HCT116 (cell line): ENCODE measurements at regions not wholly inside any gene's neighbourhood (a gene's known extent, or its start where the extent isn't known, plus 50 kb on each side); places are given as distances from the start of the nearest gene placed in this dataset.

Experiments used
- ATAC-seq: fragments of 200-7000 bp; cut with Tn5 transposase; 2 replicates; pipeline ENCODE4 v1.9.1; 2020; ENCODE audit warnings: mild to moderate bottlenecking, moderate library complexity
- BruUV-seq: library from RNA; stranded (reverse); fragments of 400-500 nt; replicated peaks from 2 replicates; lab custom pipeline; 2021; lab: Mats Ljungman, UMichigan
- CTCF ChIA-PET: fragments of 300-600 bp; sonication (Branson Sonifier 250); formaldehyde crosslinking; loops from one replicate; lab custom pipeline; 2021; ENCODE audit warnings: antibody characterized with exemption; lab: Charles Lee
- POLR2A ChIA-PET: fragments of 300-600, 350-600 bp; sonication (Branson Sonifier 250); formaldehyde crosslinking; loops from one replicate; lab custom pipeline; 2021; ENCODE audit warnings: antibody characterized with exemption; lab: Charles Lee
- RAD21 ChIA-PET, 2 experiments: fragments of 300-600 bp; sonication (Branson Sonifier 250); formaldehyde crosslinking; loops; one replicate each; lab custom pipeline; 2023; ENCODE audit warnings: low total read pairs in 2 of 2; ENCODE audit not compliant: uncharacterized antibody in 2 of 2, unreplicated experiment in 2 of 2, low non-redundant PET in 1 of 2; lab: Charles Lee
- DNase-seq: peaks from one replicate; pipeline ENCODE4 v3.0.0-alpha.2; 2010; ENCODE audit warnings: low read depth, low spot score
- H2AFZ ChIP-seq: fragments of 200-600 bp; shearing (Covaris generic), sonication (generic); 2 replicates; pipeline ENCODE4 v1.6.1; 2017; ENCODE audit warnings: low read depth, mixed run types, mixed read lengths, antibody characterized with exemption, low read length; ENCODE audit not compliant: poor library complexity, severe bottlenecking
- H3K27ac ChIP-seq: 2 replicates; pipeline ENCODE4 v1.5.1; 2012; ENCODE audit warnings: low read depth, low read length
- H3K27me3 ChIP-seq: fragments of 200-600 bp; sonication (generic); 2 replicates; pipeline ENCODE4 v1.6.1; 2016; ENCODE audit warnings: mixed run types, low read length, mixed read lengths; ENCODE audit not compliant: insufficient read depth
- H3K36me3 ChIP-seq, 2 experiments: fragments of 200-500 bp in 1 of 2; fragments of 200-600 bp in 1 of 2; sonication (Bioruptor generic) in 1 of 2; sonication (generic) in 1 of 2; 2 replicates each; pipeline versions ENCODE4 v1.5.1 to v1.6.1; 2014 to 2016; ENCODE audit warnings: low read length in 2 of 2, inconsistent platforms in 1 of 2, mixed read lengths in 1 of 2, mixed run types in 1 of 2; ENCODE audit not compliant: insufficient read depth in 2 of 2, control insufficient read depth in 1 of 2
- H3K4me1 ChIP-seq, 2 experiments: fragments of 200-600 bp in 1 of 2; sonication (generic) in 1 of 2; 2 replicates each; pipeline versions ENCODE4 v1.5.1 to v1.6.1; 2012 to 2017; ENCODE audit warnings: low read length in 2 of 2, inconsistent platforms in 1 of 2, mild to moderate bottlenecking in 1 of 2, mixed read lengths in 1 of 2, mixed run types in 1 of 2, moderate library complexity in 1 of 2; ENCODE audit not compliant: insufficient read depth in 2 of 2, control insufficient read depth in 1 of 2
- H3K4me2 ChIP-seq: fragments of 200-600 bp; sonication (generic); 2 replicates; pipeline ENCODE4 v1.6.1; 2017; ENCODE audit warnings: mixed run types, low read length, mixed read lengths
- H3K4me3 ChIP-seq, 2 experiments: fragments of 200-600 bp in 1 of 2; sonication (generic) in 1 of 2; replicated peaks in 1 of 2; 2 replicates each; pipeline ENCODE4 v1.5.1; 2011 to 2016; ENCODE audit warnings: low read length in 2 of 2, control low read depth in 1 of 2, low read depth in 1 of 2, mild to moderate bottlenecking in 1 of 2, mixed read lengths in 1 of 2, mixed run types in 1 of 2
- H3K79me2 ChIP-seq: fragments of 200-600 bp; sonication (generic); 2 replicates; pipeline ENCODE4 v1.6.1; 2017; ENCODE audit warnings: mild to moderate bottlenecking, mixed run types, low read length, moderate library complexity, mixed read lengths; ENCODE audit not compliant: insufficient read depth
- H3K9ac ChIP-seq: fragments of 200-600 bp; sonication (generic); 2 replicates; pipeline ENCODE4 v1.6.1; 2016; ENCODE audit warnings: low read length, mixed read lengths
- H3K9me2 ChIP-seq: fragments of 200-600 bp; sonication (generic), shearing (Covaris generic); 2 replicates; pipeline ENCODE4 v1.6.1; 2017; ENCODE audit warnings: mixed run types, mild to moderate bottlenecking, moderate library complexity; ENCODE audit not compliant: insufficient read depth
- H3K9me3 ChIP-seq, 2 experiments: fragments of 200-500 bp in 1 of 2; fragments of 200-600 bp in 1 of 2; sonication (Bioruptor generic) in 1 of 2; sonication (generic) in 1 of 2; 2 replicates each; pipeline ENCODE4 v1.6.1; 2014 to 2017; ENCODE audit warnings: low read length in 2 of 2, mixed read lengths in 2 of 2, inconsistent platforms in 1 of 2, low read depth in 1 of 2, mild to moderate bottlenecking in 1 of 2, mixed run types in 1 of 2, moderate library complexity in 1 of 2; ENCODE audit not compliant: control insufficient read depth in 1 of 2, insufficient read depth in 1 of 2
- H4K20me1 ChIP-seq: fragments of 200-600 bp; sonication (generic), shearing (Covaris generic); 2 replicates; pipeline ENCODE4 v1.6.1; 2017; ENCODE audit warnings: mixed run types, mild to moderate bottlenecking, moderate library complexity; ENCODE audit not compliant: insufficient read depth
- ATF3 ChIP-seq: IDR thresholded peaks from 2 replicates; pipeline ENCODE4 v1.6.1; 2012
- CBX3 ChIP-seq: IDR thresholded peaks from 2 replicates; pipeline ENCODE4 v1.6.1; 2012; ENCODE audit warnings: low read depth
- CTCF ChIP-seq, 3 experiments: fragments of 200-600 bp in 1 of 3; sonication (generic) in 1 of 3; IDR thresholded peaks in 2 of 3; conservative IDR thresholded peaks in 1 of 3; 2 replicates each; pipeline ENCODE4 v1.5.1; 2012 to 2017; ENCODE audit warnings: low read depth in 2 of 3, low read length in 2 of 3, antibody characterized with exemption in 1 of 3, borderline replicate concordance in 1 of 3, control low read depth in 1 of 3, mild to moderate bottlenecking in 1 of 3, mixed read lengths in 1 of 3, mixed run types in 1 of 3, moderate library complexity in 1 of 3; ENCODE audit not compliant: insufficient read depth in 1 of 3
- EGR1 ChIP-seq: IDR thresholded peaks from 2 replicates; pipeline ENCODE4 v1.6.1; 2012; ENCODE audit warnings: low read depth
- ELF1 ChIP-seq: IDR thresholded peaks from 2 replicates; pipeline ENCODE4 v1.6.1; 2012; ENCODE audit warnings: low read depth, borderline replicate concordance
- EZH2 ChIP-seq: fragments of 200-600 bp; sonication (generic); IDR thresholded peaks from 2 replicates; pipeline ENCODE4 v1.6.1; 2017; ENCODE audit warnings: antibody characterized with exemption, mixed run types
- EZH2phosphoT487 ChIP-seq: fragments of 200-600 bp; IDR thresholded peaks from 2 replicates; pipeline ENCODE4 v1.6.1; 2018; ENCODE audit warnings: antibody characterized with exemption, borderline replicate concordance
- FOSL1 ChIP-seq: IDR thresholded peaks from 2 replicates; pipeline ENCODE4 v1.6.1; 2012; ENCODE audit warnings: low read depth
- POLR2A ChIP-seq: IDR thresholded peaks from 2 replicates; pipeline ENCODE4 v1.7.0; 2011; ENCODE audit warnings: borderline replicate concordance; ENCODE audit not compliant: insufficient read depth, insufficient read length; ENCODE audit errors: extremely low read depth
- POLR2AphosphoS5 ChIP-seq: IDR thresholded peaks from 2 replicates; pipeline ENCODE4 v1.6.1; 2011; ENCODE audit warnings: mild to moderate bottlenecking, low read depth, low read length, moderate library complexity
- RAD21 ChIP-seq: IDR thresholded peaks from 2 replicates; pipeline ENCODE4 v1.6.1; 2012; ENCODE audit warnings: low read depth, mild to moderate bottlenecking
- SIN3A ChIP-seq: IDR thresholded peaks from 2 replicates; pipeline ENCODE4 v1.6.1; 2012; ENCODE audit warnings: low read depth
- SP1 ChIP-seq: IDR thresholded peaks from 2 replicates; pipeline ENCODE4 v1.6.1; 2012; ENCODE audit warnings: low read depth
- SRF ChIP-seq: IDR thresholded peaks from 2 replicates; pipeline ENCODE4 v1.6.1; 2012; ENCODE audit warnings: low read depth
- TCF7L2 ChIP-seq: IDR thresholded peaks from 2 replicates; pipeline ENCODE4 v1.7.0; 2011; ENCODE audit warnings: borderline replicate concordance, inconsistent platforms; ENCODE audit not compliant: insufficient read depth, insufficient read length; ENCODE audit errors: extremely low read depth
- YY1 ChIP-seq: IDR thresholded peaks from 2 replicates; pipeline ENCODE4 v1.6.1; 2011; ENCODE audit warnings: low read length, low read depth, moderate library complexity, mild to moderate bottlenecking; ENCODE audit not compliant: insufficient replicate concordance; ENCODE audit errors: extremely low read depth
- ZBTB33 ChIP-seq: IDR thresholded peaks from 2 replicates; pipeline ENCODE4 v1.6.1; 2011; ENCODE audit warnings: mild to moderate bottlenecking, low read length, moderate library complexity; ENCODE audit not compliant: insufficient replicate concordance; ENCODE audit errors: extremely low read depth
- ZFX ChIP-seq: fragments of 450-650 bp; IDR thresholded peaks from 2 replicates; pipeline ENCODE4 v1.6.1; 2017
- ZNF274 ChIP-seq: fragments of 200-500 bp; sonication (Bioruptor generic); IDR thresholded peaks from 2 replicates; pipeline ENCODE4 v1.6.1; 2014; ENCODE audit warnings: mild to moderate bottlenecking, low read depth, low read length, inconsistent platforms
- intact Hi-C: fragments of 100-400 bp; cut with micrococcal nuclease; formaldehyde crosslinking; loops from 2 replicates; pipeline ENCODE4 v1.10.0; 2022

GRCh38 chr1:81470275-81470674, 330.5 kb upstream of the ADGRL2 start (continued):
- TF ChIP-seq ATF3: no peak
- no peak for TF ChIP-seq POLR2A
- TF ChIP-seq POLR2AphosphoS5: no peak
- TF ChIP-seq SP1: no peak
- no peak for TF ChIP-seq SIN3A
- no peak for TF ChIP-seq TCF7L2
- TF ChIP-seq ZBTB33: no peak

- no peaks in the 10 kb centered on the region for H4K20me1 ChIP-seq
- DNase-seq: no peak
- no peak overlapping the region for H3K4me3 ChIP-seq
- H3K79me2 ChIP-seq: no peaks in the 10 kb centered on the region
- H3K9me3 ChIP-seq: no peaks in the 10 kb centered on the region
- intact Hi-C loops: no loop called here
- no peaks in the 10 kb centered on the region for H3K9me2 ChIP-seq
- H3K27me3 ChIP-seq: no peaks in the 10 kb centered on the region
- POLR2A ChIA-PET: no interaction called here
- H3K27ac ChIP-seq: no peak overlapping the region
- H3K9ac ChIP-seq: no peak overlapping the region
- CTCF ChIA-PET: no interaction called here
- no peaks in the 10 kb centered on the region for H3K36me3 ChIP-seq
- H3K4me1 ChIP-seq: no peaks in the 10 kb centered on the region
- H3K4me2 ChIP-seq: no peak overlapping the region
- ATAC-seq: no peak
- H2AFZ ChIP-seq: no peak overlapping the region
- RAD21 ChIA-PET: no interaction called here
- no TSS peak for BruUV-seq
- no peak for TF ChIP-seq ZFX
- no peak for TF ChIP-seq ZNF274
- TF ChIP-seq EGR1: no peak
- TF ChIP-seq TCF7L2: no peak
- no peak for TF ChIP-seq CTCF (IDR thresholded peaks at IDR 0.05 in 2 of 3, conservative IDR thresholded peaks at IDR 0.05 in 1 of 3; ENCODE audit: borderline replicate concordance in 1 of 3, insufficient read depth in 1 of 3, low read depth in 2 of 3, low read length in 2 of 3)
- TF ChIP-seq EZH2: no peak
- no peak for TF ChIP-seq ZBTB33
- TF ChIP-seq YY1: no peak
- no peak for TF ChIP-seq ATF3
- no peak for TF ChIP-seq ELF1
- TF ChIP-seq RAD21: no peak
- no peak for TF ChIP-seq FOSL1
- no peak for TF ChIP-seq SP1
- TF ChIP-seq EZH2phosphoT487: no peak
- TF ChIP-seq CBX3: no peak
- TF ChIP-seq SRF: no peak
- no peak for TF ChIP-seq POLR2AphosphoS5
Measured at GRCh38 chr1:81467383-81467782, 333.4 kb upstream of the ADGRL2 start.
